ENCODE measurements at regions not wholly inside any gene's neighbourhood (a gene's known extent, or its start where the extent isn't known, plus 50 kb on each side); places are given as distances from the start of the nearest gene placed in this dataset.

DNA sequence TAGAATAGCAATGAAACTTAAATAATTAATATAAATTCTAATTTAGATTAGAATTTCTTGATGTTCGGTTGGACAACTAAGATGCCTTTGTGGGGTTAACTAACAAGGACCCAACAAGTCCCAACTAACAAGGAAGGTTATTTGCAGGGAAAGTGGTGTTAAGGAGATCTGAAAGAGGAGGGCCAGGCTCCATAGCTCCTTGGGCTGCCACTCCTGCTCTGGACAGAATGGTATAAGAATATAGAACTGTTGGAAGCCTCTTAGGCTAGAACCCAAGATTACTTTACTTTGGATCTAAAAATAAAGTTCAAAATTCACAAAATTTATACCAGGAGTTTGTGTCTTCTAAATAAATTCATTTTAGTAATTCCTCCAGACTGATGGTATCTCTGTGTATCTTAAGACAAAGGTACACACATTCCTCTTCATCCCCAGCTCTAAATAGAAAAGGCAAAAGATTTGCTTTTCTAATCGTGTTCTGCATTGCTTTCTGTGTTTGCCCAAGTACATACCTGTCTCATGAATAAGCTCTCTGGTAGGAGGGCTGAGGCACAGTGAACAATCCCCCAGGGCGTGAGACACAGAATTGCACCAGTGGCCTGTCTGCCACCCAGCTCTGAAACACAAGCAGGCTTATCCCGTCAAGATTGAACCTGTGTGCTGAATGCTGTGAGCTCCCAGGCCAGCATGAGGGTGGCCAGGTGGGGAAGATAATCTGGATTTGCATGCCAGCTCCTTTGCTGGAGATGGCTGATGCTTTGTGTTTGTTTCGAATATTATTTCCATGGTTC, 176.0 kb downstream of the ACKR3 start:
- Mint-ChIP-seq H3K27me3 (ENCODE audit: low read depth) (peaks cover 17% of the 10 kb centered on the region), H3K36me3 (ENCODE audit: insufficient read depth in 2 of 2) (no peaks in the 10 kb centered on the region), H3K4me3 (no peak overlapping the region), H3K4me1 (ENCODE audit: low read depth) (no peaks in the 10 kb centered on the region), H3K9me3 (no peaks in the 10 kb centered on the region), H3K27ac (no peak overlapping the region)
- ATAC-seq (replicated peaks in 1 of 2) (no peak), DNase-seq (no peak)

- no peaks in the 10 kb centered on the region for H3K36me3 Mint-ChIP-seq (ENCODE audit: insufficient read depth in 2 of 2)
- H3K27me3 Mint-ChIP-seq (ENCODE audit: low read depth): peaks cover 17% of the 10 kb centered on the region
- H3K4me3 Mint-ChIP-seq: no peak overlapping the region
- H3K4me1 Mint-ChIP-seq (ENCODE audit: low read depth): no peaks in the 10 kb centered on the region
- DNase-seq (no peak), ATAC-seq (replicated peaks in 1 of 2) (no peak)
- H3K27ac Mint-ChIP-seq: no peak overlapping the region
- no peaks in the 10 kb centered on the region for H3K9me3 Mint-ChIP-seq
These were observed 177.2 kb downstream of the ACKR3 start for GRCh38 chr2:236746833-236747232.

DNA sequence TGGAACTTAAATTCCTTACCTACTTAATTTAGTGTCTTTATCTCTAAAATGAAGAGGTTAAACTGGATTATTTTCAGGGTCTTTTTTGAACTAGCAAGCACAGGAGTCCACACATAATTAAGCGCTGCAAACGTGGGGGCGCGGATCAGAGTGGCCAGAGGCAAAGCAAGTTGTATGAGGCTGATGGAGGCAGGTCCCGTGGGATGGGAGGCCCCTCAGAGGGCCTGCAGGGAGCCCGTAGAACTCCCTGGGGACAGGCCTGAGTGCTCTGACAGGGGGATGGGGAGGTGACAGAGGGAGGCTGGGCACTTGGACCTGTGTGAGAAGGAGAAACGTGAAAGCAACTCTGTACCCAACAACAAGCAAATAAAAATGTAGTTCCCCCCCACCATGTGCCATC, 177.8 kb downstream of the ACKR3 start:
- no peak overlapping the region for H3K27ac Mint-ChIP-seq
- H3K4me3 Mint-ChIP-seq: no peak overlapping the region
- no peaks in the 10 kb centered on the region for H3K36me3 Mint-ChIP-seq (ENCODE audit: insufficient read depth in 2 of 2)
- DNase-seq (no peak), ATAC-seq (replicated peaks in 1 of 2) (no peak)
- no peaks in the 10 kb centered on the region for H3K9me3 Mint-ChIP-seq
- H3K27me3 Mint-ChIP-seq (ENCODE audit: low read depth): peaks cover 17% of the 10 kb centered on the region
- H3K4me1 Mint-ChIP-seq (ENCODE audit: low read depth): no peaks in the 10 kb centered on the region

GRCh38 chr2:236747925-236748324, 178.3 kb downstream of the ACKR3 start:
- no peaks in the 10 kb centered on the region for H3K9me3 Mint-ChIP-seq

DNA sequence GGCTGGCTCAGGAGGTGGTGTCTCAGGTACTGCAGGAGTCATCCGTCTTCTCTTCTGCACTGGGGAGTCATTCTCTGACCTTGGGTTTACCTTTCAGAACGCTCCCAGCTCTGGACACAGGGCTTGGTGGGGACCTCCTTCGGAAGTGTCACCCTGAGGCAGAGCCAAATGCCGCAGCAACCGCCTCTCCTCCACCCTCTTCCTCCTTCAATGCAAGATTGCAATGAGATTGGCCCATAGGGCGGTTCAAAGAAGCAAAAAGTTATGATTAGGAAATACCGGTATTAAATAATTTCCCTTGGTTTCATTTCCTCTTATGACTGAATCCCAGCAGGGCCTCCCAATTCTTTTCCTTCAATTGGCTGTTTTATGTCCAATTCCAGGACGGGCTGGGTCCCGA, 178.8 kb downstream of the ACKR3 start:
- H3K9me3 Mint-ChIP-seq: no peaks in the 10 kb centered on the region
- DNase-seq (no peak), ATAC-seq (replicated peaks in 1 of 2) (no peak)
- no peaks in the 10 kb centered on the region for H3K4me1 Mint-ChIP-seq (ENCODE audit: low read depth)
- peaks cover 17% of the 10 kb centered on the region for H3K27me3 Mint-ChIP-seq (ENCODE audit: low read depth)
- H3K4me3 Mint-ChIP-seq: no peak overlapping the region
- H3K36me3 Mint-ChIP-seq (ENCODE audit: insufficient read depth in 2 of 2): no peaks in the 10 kb centered on the region
- H3K27ac Mint-ChIP-seq: no peak overlapping the region

More at GRCh38 chr2:236747925-236748324, 178.3 kb downstream of the ACKR3 start:
- no peaks in the 10 kb centered on the region for H3K36me3 Mint-ChIP-seq (ENCODE audit: insufficient read depth in 2 of 2)
- no peaks in the 10 kb centered on the region for H3K4me1 Mint-ChIP-seq (ENCODE audit: low read depth)
- no peak overlapping the region for H3K4me3 Mint-ChIP-seq
- peaks cover 17% of the 10 kb centered on the region for H3K27me3 Mint-ChIP-seq (ENCODE audit: low read depth)
- DNase-seq: no peak
- H3K27ac Mint-ChIP-seq: no peak overlapping the region
- no peak for ATAC-seq (replicated peaks in 1 of 2)

- Mint-ChIP-seq H3K4me3 (no peak overlapping the region), H3K36me3 (ENCODE audit: insufficient read depth in 2 of 2) (no peaks in the 10 kb centered on the region), H3K27ac (no peak overlapping the region), H3K4me1 (ENCODE audit: low read depth) (no peaks in the 10 kb centered on the region), H3K27me3 (ENCODE audit: low read depth) (peaks cover 13% of the 10 kb centered on the region), H3K9me3 (no peaks in the 10 kb centered on the region)
- ATAC-seq (replicated peaks in 1 of 2) (no peak), DNase-seq (no peak)
These were observed 179.2 kb downstream of the ACKR3 start for GRCh38 chr2:236748801-236749200.

- H3K4me1 Mint-ChIP-seq (ENCODE audit: low read depth): no peaks in the 10 kb centered on the region
- no peak for ATAC-seq (replicated peaks in 1 of 2)
These were observed 179.7 kb downstream of the ACKR3 start for GRCh38 chr2:236749346-236749745.

GRCh38 chr2:236752096-236752495, 182.5 kb downstream of the ACKR3 start:
- Mint-ChIP-seq H3K4me1 (ENCODE audit: low read depth) (no peaks in the 10 kb centered on the region), H3K9me3 (no peaks in the 10 kb centered on the region), H3K4me3 (no peak overlapping the region), H3K36me3 (ENCODE audit: insufficient read depth in 2 of 2) (no peaks in the 10 kb centered on the region), H3K27me3 (ENCODE audit: low read depth) (no peaks in the 10 kb centered on the region), H3K27ac (no peak overlapping the region)
- ATAC-seq (replicated peaks in 1 of 2) (no peak), DNase-seq (no peak)

More at GRCh38 chr2:236749346-236749745, 179.7 kb downstream of the ACKR3 start:
- Mint-ChIP-seq H3K4me3 (no peak overlapping the region), H3K36me3 (ENCODE audit: insufficient read depth in 2 of 2) (no peaks in the 10 kb centered on the region), H3K27me3 (ENCODE audit: low read depth) (peaks cover 7% of the 10 kb centered on the region), H3K9me3 (no peaks in the 10 kb centered on the region), H3K27ac (no peak overlapping the region)
- DNase-seq: no peak

GRCh38 chr2:236753606-236754270, 184.1 kb downstream of the ACKR3 start:
- H3K4me1 Mint-ChIP-seq (ENCODE audit: low read depth): no peaks in the 10 kb centered on the region
- no peak overlapping the region for H3K27ac Mint-ChIP-seq
- no peaks in the 10 kb centered on the region for H3K27me3 Mint-ChIP-seq (ENCODE audit: low read depth)
- no peak for DNase-seq
- no peak overlapping the region for H3K4me3 Mint-ChIP-seq
- no peaks in the 10 kb centered on the region for H3K9me3 Mint-ChIP-seq
- no peaks in the 10 kb centered on the region for H3K36me3 Mint-ChIP-seq (ENCODE audit: insufficient read depth in 2 of 2)
- no peak for ATAC-seq (replicated peaks in 1 of 2)

- H3K4me3 Mint-ChIP-seq: no peak overlapping the region
- H3K27me3 Mint-ChIP-seq (ENCODE audit: low read depth): no peaks in the 10 kb centered on the region
- ATAC-seq (replicated peaks in 1 of 2) (no peak), DNase-seq (no peak)
- H3K9me3 Mint-ChIP-seq: no peaks in the 10 kb centered on the region
- H3K27ac Mint-ChIP-seq: no peak overlapping the region
- no peaks in the 10 kb centered on the region for H3K36me3 Mint-ChIP-seq (ENCODE audit: insufficient read depth in 2 of 2)
- no peaks in the 10 kb centered on the region for H3K4me1 Mint-ChIP-seq (ENCODE audit: low read depth)
These were observed 184.8 kb downstream of the ACKR3 start for GRCh38 chr2:236754271-236754944.

- Mint-ChIP-seq H3K27ac (no peak overlapping the region), H3K9me3 (no peaks in the 10 kb centered on the region), H3K4me1 (ENCODE audit: low read depth) (no peaks in the 10 kb centered on the region), H3K36me3 (ENCODE audit: insufficient read depth in 2 of 2) (no peaks in the 10 kb centered on the region), H3K4me3 (no peak overlapping the region), H3K27me3 (ENCODE audit: low read depth) (no peaks in the 10 kb centered on the region)
- ATAC-seq (replicated peaks in 1 of 2) (no peak), DNase-seq (no peak)
These were observed 185.7 kb downstream of the ACKR3 start for GRCh38 chr2:236755278-236755840.

DNA sequence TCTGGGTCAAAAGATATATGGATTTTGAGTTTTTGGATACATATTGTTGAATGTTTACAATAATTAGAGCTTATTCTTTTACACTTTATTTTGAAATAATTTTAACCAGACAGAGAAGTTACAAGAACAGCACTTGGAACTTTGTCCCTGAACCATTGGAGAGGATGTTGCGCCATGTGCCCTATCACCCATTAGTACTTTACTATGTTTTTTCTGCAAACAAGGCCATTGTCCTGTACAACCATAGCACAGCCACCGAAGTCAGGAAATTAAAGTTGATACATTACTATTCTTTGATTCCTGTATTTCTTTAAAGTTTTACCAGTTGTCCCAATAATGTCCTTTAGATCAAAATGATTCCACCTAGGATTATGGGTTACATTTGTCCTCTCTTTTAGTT, 188.8 kb downstream of the ACKR3 start:
- no peak overlapping the region for H3K27ac Mint-ChIP-seq
- H3K4me3 Mint-ChIP-seq: no peak overlapping the region
- no peaks in the 10 kb centered on the region for H3K36me3 Mint-ChIP-seq (ENCODE audit: insufficient read depth in 2 of 2)
- H3K4me1 Mint-ChIP-seq (ENCODE audit: low read depth): no peaks in the 10 kb centered on the region
- ATAC-seq (replicated peaks in 1 of 2) (no peak), DNase-seq (no peak)
- H3K27me3 Mint-ChIP-seq (ENCODE audit: low read depth): no peaks in the 10 kb centered on the region
- H3K9me3 Mint-ChIP-seq: no peaks in the 10 kb centered on the region

GRCh38 chr2:236760246-236760645, 190.6 kb downstream of the ACKR3 start:
- H3K4me1 Mint-ChIP-seq (ENCODE audit: low read depth): no peaks in the 10 kb centered on the region
- H3K4me3 Mint-ChIP-seq: no peak overlapping the region

More at GRCh38 chr2:236760246-236760645, 190.6 kb downstream of the ACKR3 start:
- Mint-ChIP-seq H3K27ac (no peak overlapping the region), H3K36me3 (ENCODE audit: insufficient read depth in 2 of 2) (no peaks in the 10 kb centered on the region), H3K9me3 (no peaks in the 10 kb centered on the region), H3K27me3 (ENCODE audit: low read depth) (no peaks in the 10 kb centered on the region)
- DNase-seq (no peak), ATAC-seq (replicated peaks in 1 of 2) (no peak)

Data from activated T-cell treated with anti-CD3 and anti-CD28 coated beads, Interleukin-2, amount 50 U/mL, for 72 hours (primary cell).